Thyroid gland (tissue), 4 donors: ENCODE measurements at regions not wholly inside any gene's neighbourhood (a gene's known extent, or its start where the extent isn't known, plus 50 kb on each side); places are given as distances from the start of the nearest gene placed in this dataset.

Experiments used
- DNase-seq, 2 donors: peaks; one replicate each; pipeline ENCODE4 v3.0.0-alpha.2; 2019
- H3K27ac ChIP-seq, 3 donors: fragments of 200-600 bp; sonication (generic); 1 replicate in 2 of 3; 2 replicates in 1 of 3; pipeline ENCODE4 v1.5.1; 2016 to 2019; ENCODE audit warnings: mild to moderate bottlenecking in 1 of 3, moderate library complexity in 1 of 3
- H3K27me3 ChIP-seq: fragments of 200-600 bp; sonication (generic); one replicate; pipeline ENCODE4 v1.5.1; 2019
- H3K36me3 ChIP-seq, 2 donors: fragments of 200-600 bp; sonication (generic); one replicate each; pipeline ENCODE4 v1.5.1; 2016 to 2019
- H3K4me1 ChIP-seq, 2 donors: fragments of 200-600 bp; sonication (generic); one replicate each; pipeline ENCODE4 v1.5.1; 2017 to 2019
- H3K4me3 ChIP-seq, 3 donors: fragments of 200-600 bp; sonication (generic); replicated peaks in 1 of 3; 1 replicate in 2 of 3; 2 replicates in 1 of 3; pipeline ENCODE4 v1.5.1; 2016; ENCODE audit warnings: mild to moderate bottlenecking in 1 of 3
- H3K9me3 ChIP-seq: fragments of 200-600 bp; sonication (generic); one replicate; pipeline ENCODE4 v1.5.1; 2017
- POLR2A ChIP-seq, 2 donors: fragments of 450-650 bp; IDR thresholded peaks; one replicate each; pipeline ENCODE4 v1.6.1; 2017; ENCODE audit warnings: antibody characterized with exemption in 2 of 2, mild to moderate bottlenecking in 2 of 2, moderate library complexity in 1 of 2
- WGBS, 2 donors: methylation state at CpG; one replicate each; pipeline ENCODE4 v1.1.5; 2017; 5-methylcytosine and 5-hydroxymethylcytosine counted together
- intact Hi-C: fragments of 100-400 bp; cut with DNase I; formaldehyde crosslinking; loops from one replicate; pipeline ENCODE4 v1.15.1; 2023
- TF ChIP-seq, protein P1 (sequence below), 6 experiments: fragments of 200-600 bp in 3 of 6; fragments of 450-650 bp in 3 of 6; sonication (generic) in 3 of 6; IDR thresholded peaks; one replicate each; pipeline ENCODE4 v1.5.1; 2016 to 2019; ENCODE audit warnings: antibody characterized with exemption in 6 of 6, mild to moderate bottlenecking in 2 of 6, inconsistent platforms in 1 of 6, moderate library complexity in 1 of 6

GRCh38 chr2:175872721-175873120, 129.3 kb downstream of the LNPK start:
- TF ChIP-seq, protein P1, sequence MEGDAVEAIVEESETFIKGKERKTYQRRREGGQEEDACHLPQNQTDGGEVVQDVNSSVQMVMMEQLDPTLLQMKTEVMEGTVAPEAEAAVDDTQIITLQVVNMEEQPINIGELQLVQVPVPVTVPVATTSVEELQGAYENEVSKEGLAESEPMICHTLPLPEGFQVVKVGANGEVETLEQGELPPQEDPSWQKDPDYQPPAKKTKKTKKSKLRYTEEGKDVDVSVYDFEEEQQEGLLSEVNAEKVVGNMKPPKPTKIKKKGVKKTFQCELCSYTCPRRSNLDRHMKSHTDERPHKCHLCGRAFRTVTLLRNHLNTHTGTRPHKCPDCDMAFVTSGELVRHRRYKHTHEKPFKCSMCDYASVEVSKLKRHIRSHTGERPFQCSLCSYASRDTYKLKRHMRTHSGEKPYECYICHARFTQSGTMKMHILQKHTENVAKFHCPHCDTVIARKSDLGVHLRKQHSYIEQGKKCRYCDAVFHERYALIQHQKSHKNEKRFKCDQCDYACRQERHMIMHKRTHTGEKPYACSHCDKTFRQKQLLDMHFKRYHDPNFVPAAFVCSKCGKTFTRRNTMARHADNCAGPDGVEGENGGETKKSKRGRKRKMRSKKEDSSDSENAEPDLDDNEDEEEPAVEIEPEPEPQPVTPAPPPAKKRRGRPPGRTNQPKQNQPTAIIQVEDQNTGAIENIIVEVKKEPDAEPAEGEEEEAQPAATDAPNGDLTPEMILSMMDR (IDR thresholded peaks at IDR 0.05), result no peak
- TF ChIP-seq POLR2A (IDR thresholded peaks at IDR 0.05), result no peak
- no peaks in the 10 kb centered on the region for H3K36me3 ChIP-seq
- no peak overlapping the region for H3K27ac ChIP-seq
- H3K9me3 ChIP-seq, result no peaks in the 10 kb centered on the region
- H3K27me3 ChIP-seq, result no peaks in the 10 kb centered on the region
- intact Hi-C loops, result no loop called here
- no peaks in the 10 kb centered on the region for H3K4me1 ChIP-seq
- no peak for DNase-seq
- H3K4me3 ChIP-seq, result no peak overlapping the region

DNA sequence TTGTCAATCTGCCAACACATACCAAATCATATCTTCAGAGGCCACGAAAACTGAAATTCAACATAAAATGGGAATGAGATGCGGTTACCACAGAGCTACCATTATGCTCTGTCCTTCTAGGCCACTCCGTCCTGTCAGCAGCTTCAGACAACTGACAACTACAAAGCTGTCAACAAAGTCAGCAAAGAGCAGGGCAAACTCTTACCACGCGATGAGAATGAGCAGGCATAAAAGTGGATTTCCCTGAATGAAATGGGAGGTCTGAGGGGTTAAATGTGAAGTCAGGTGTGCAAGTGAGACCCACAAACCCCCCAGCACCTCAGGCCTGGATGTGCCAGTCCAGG, 130.1 kb downstream of the LNPK start:
- Histone ChIP-seq H3K27me3 (no peaks in the 10 kb centered on the region), H3K4me3 (no peak overlapping the region), H3K4me1 (no peaks in the 10 kb centered on the region), H3K9me3 (no peaks in the 10 kb centered on the region), H3K27ac (no peak overlapping the region), H3K36me3 (no peaks in the 10 kb centered on the region)
- intact Hi-C loops, result no loop called here
- no peak for TF ChIP-seq POLR2A (IDR thresholded peaks at IDR 0.05)
- TF ChIP-seq, protein P1 (IDR thresholded peaks at IDR 0.05), result no peak
- no peak for DNase-seq
- 74 to 88% methylated on average over 5 of the region's 5 CpGs for WGBS, 2 donors

DNA sequence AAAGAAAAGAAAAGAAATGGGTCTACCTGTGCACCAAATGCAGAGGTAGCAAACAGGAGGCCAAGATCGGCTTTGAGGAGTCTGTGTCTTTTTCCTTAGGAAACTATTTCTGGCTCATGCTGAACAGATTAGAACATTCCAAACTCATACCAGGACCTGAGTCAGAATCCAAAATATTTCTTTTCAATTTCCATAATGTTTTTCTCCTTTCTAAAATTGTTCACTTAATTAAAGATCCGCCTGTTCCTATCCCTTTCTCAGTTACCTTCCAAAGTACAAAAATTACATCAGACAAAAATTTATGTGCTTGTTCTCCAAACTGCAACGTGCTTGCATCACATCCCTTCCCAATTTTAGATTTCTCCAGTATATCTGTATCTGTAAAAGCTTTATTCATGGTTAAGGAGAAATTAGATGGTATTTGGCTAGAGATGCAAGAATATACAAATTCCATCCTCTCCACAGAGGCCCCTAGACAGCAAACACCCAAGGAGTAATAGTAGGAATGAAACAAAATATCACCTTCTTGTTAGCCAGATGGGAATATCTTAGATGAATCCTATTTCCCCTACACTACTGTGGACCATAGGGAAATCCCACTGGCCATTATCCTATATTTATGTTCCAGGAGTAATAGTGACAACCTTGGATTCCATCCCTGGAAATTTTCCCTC, 130.6 kb downstream of the LNPK start:
- Histone ChIP-seq H3K9me3 (no peaks in the 10 kb centered on the region), H3K4me1 (no peaks in the 10 kb centered on the region), H3K36me3 (no peaks in the 10 kb centered on the region), H3K4me3 (no peak overlapping the region), H3K27ac (no peak overlapping the region), H3K27me3 (no peaks in the 10 kb centered on the region)
- 79 to 82% methylated on average over 3 of the region's 3 CpGs for WGBS, 2 donors
- no peak for DNase-seq
- intact Hi-C loops, result no loop called here
- TF ChIP-seq, protein P1 (IDR thresholded peaks at IDR 0.05), result no peak
- no peak for TF ChIP-seq POLR2A (IDR thresholded peaks at IDR 0.05)

DNA sequence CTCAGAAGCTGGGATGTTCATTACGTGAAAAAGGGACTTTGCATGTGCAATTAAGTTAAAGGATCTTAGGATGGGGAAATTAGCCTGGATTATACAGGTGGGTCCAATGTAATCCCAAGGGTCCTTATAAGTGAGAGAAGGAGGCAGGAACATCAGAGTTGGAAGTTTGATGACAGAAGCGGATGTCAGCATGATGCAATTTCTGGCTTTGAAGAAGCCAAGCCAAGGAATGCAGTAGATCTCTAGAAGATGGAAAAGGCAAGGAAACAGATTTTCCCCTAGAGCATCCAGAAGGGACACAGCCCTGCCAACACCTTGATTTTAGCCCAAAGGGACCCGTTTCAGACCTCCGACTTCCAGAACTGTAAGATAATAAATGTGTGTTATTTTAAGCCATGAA, 136.4 kb downstream of the LNPK start:
- H3K4me3 ChIP-seq, result no peak overlapping the region
- no peaks in the 10 kb centered on the region for H3K9me3 ChIP-seq
- 86 to 96% methylated on average over 4 of the region's 4 CpGs for WGBS, 2 donors
- intact Hi-C loops, result no loop called here
- H3K4me1 ChIP-seq, result no peaks in the 10 kb centered on the region
- no peaks in the 10 kb centered on the region for H3K27me3 ChIP-seq
- no peak for DNase-seq
- H3K36me3 ChIP-seq, result no peaks in the 10 kb centered on the region
- H3K27ac ChIP-seq, result no peak overlapping the region
- no peak for TF ChIP-seq POLR2A (IDR thresholded peaks at IDR 0.05)
- TF ChIP-seq, protein P1 (IDR thresholded peaks at IDR 0.05), result no peak

DNA sequence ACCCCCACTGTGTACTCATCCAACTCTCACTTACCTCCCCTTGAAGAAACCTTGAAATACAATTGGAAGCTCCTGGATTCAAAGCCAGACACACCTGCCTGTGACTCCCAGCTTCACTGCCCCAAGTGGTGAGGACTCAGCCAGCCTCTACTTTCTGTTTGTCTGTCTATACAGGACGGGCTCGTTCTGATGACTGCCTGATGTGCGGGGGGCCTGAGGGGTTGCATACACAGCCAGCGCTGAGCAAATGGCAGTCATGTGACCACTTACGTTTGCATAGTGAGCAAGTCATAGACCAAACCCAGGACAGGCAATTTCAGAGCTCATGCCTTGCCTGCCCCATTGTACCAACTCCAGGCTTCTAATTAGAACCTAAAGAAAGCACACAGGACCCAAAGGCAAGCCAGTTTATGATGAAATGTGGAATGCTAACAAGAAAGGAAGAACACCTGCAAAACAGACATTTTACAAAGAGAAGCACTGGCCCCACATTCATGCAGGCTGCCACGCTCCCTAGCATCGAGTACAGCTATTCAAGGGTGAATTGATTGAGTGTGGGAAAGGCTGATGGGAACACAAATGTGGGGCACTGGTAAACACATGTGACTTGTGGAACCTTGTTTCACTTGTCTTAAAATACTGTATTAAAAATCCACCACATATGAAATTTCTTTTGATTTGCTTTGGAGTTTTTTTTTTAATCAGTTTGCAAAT, 137.8 kb downstream of the LNPK start:
- H3K4me1 ChIP-seq, result no peaks in the 10 kb centered on the region
- 48 to 61% methylated on average over 7 of the region's 7 CpGs for WGBS, 2 donors
- intact Hi-C loops, result no loop called here
- H3K27me3 ChIP-seq, result no peaks in the 10 kb centered on the region
- no peak overlapping the region for H3K27ac ChIP-seq
- no peaks in the 10 kb centered on the region for H3K9me3 ChIP-seq
- no peak for DNase-seq
- TF ChIP-seq POLR2A (IDR thresholded peaks at IDR 0.05), result no peak
- TF ChIP-seq, protein P1 (IDR thresholded peaks at IDR 0.05), result no peak
- no peaks in the 10 kb centered on the region for H3K36me3 ChIP-seq
- no peak overlapping the region for H3K4me3 ChIP-seq
